ENCODE measurements at regions not wholly inside any gene's neighbourhood (a gene's known extent, or its start where the extent isn't known, plus 50 kb on each side); places are given as distances from the start of the nearest gene placed in this dataset.
A peak's percentile ranks its signal among the peaks of the same experiment; 100 is the strongest.

DNA sequence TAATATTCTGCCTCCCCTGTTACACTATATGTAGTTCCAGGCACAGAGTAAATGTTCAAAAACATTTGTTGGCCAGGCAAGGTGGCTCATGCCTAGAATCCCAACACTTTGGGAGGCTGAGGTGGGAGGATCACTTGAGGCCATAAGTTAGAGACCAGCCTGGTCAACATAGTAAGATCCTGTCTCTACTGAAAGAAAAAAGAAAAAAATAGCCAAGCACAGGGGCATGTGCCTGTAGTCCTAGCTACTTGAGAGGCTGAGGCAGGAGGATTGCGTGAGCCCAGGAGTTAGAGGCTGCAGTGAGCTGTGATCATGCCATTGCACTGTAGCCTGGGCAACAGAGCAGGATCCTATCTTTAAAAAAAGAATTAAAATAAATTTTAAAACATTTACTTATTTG is 57.6 kb upstream of the SIM2 start (continued):
- TF ChIP-seq, protein P1, sequence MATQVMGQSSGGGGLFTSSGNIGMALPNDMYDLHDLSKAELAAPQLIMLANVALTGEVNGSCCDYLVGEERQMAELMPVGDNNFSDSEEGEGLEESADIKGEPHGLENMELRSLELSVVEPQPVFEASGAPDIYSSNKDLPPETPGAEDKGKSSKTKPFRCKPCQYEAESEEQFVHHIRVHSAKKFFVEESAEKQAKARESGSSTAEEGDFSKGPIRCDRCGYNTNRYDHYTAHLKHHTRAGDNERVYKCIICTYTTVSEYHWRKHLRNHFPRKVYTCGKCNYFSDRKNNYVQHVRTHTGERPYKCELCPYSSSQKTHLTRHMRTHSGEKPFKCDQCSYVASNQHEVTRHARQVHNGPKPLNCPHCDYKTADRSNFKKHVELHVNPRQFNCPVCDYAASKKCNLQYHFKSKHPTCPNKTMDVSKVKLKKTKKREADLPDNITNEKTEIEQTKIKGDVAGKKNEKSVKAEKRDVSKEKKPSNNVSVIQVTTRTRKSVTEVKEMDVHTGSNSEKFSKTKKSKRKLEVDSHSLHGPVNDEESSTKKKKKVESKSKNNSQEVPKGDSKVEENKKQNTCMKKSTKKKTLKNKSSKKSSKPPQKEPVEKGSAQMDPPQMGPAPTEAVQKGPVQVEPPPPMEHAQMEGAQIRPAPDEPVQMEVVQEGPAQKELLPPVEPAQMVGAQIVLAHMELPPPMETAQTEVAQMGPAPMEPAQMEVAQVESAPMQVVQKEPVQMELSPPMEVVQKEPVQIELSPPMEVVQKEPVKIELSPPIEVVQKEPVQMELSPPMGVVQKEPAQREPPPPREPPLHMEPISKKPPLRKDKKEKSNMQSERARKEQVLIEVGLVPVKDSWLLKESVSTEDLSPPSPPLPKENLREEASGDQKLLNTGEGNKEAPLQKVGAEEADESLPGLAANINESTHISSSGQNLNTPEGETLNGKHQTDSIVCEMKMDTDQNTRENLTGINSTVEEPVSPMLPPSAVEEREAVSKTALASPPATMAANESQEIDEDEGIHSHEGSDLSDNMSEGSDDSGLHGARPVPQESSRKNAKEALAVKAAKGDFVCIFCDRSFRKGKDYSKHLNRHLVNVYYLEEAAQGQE (IDR thresholded peaks at IDR 0.05; ENCODE audit: unreplicated experiment) = no peak
- no peak for TF ChIP-seq EZH2 (IDR thresholded peaks at IDR 0.05; ENCODE audit: low read depth, unreplicated experiment)
- TF ChIP-seq NANOG (IDR thresholded peaks at IDR 0.05; ENCODE audit: borderline replicate concordance) = no peak
- TF ChIP-seq EZH2phosphoT487 (IDR thresholded peaks at IDR 0.05; ENCODE audit: unreplicated experiment) = no peak
- no peak for TF ChIP-seq ZNF331 (CRISPR knock-in tag; IDR thresholded peaks at IDR 0.05; ENCODE audit: low read depth)

DNA sequence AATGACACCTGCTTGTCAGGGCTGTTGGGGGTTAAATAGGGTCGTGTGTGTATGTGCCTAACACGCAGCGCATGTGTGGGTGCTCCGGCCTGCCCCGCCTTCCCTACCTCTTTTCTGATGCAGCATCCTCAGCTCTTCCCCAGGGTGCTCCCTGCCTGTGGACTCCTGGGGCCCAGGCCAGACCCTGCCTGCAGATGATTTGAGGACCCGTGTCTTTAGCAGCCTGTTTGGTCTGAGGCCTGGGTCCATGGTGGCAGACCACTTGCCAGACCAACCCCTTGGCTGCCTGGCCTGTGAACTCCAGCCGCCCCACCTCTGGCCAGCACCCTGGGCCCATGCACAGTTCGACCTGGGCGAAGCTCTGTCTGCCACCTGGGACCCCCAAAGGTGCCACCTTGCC is 57.0 kb upstream of the SIM2 start:
- Histone ChIP-seq H3K4me3 (no peak overlapping the region), H3K27me3 (ENCODE audit: insufficient read depth) (no peaks in the 10 kb centered on the region), H3K9me2 (ENCODE audit: insufficient read depth) (peaks cover 10% of the 10 kb centered on the region; the same call in 1 of the 2 replicates), H4K20me1 (replicated peaks; ENCODE audit: insufficient read depth) (no peaks in the 10 kb centered on the region), H3K36me3 (ENCODE audit: insufficient read depth) (no peaks in the 10 kb centered on the region), H3K4me1 (ENCODE audit: insufficient read depth) (peaks cover 4% of the 10 kb centered on the region; the same call in 1 of the 2 replicates), H3K27ac (ENCODE audit: low read depth) (no peak overlapping the region), H3K79me2 (replicated peaks; ENCODE audit: insufficient read depth) (no peaks in the 10 kb centered on the region), H2AFZ (no peak overlapping the region), H3K4me2 (no peak overlapping the region), H3F3A (replicated peaks; ENCODE audit: low read depth) (no peaks in the 10 kb centered on the region)
- ATAC-seq (no peak), DNase-seq (ENCODE audit: low spot score) (no peak)
- peaks cover 8% of the 10 kb centered on the region for H3K27me3 Mint-ChIP-seq (ENCODE audit: insufficient read depth, low read depth, poor library complexity)
- peaks cover 4% of the 10 kb centered on the region; the same call in 2 of the 3 replicates for H3K4me1 Mint-ChIP-seq
- TF ChIP-seq, protein P2, sequence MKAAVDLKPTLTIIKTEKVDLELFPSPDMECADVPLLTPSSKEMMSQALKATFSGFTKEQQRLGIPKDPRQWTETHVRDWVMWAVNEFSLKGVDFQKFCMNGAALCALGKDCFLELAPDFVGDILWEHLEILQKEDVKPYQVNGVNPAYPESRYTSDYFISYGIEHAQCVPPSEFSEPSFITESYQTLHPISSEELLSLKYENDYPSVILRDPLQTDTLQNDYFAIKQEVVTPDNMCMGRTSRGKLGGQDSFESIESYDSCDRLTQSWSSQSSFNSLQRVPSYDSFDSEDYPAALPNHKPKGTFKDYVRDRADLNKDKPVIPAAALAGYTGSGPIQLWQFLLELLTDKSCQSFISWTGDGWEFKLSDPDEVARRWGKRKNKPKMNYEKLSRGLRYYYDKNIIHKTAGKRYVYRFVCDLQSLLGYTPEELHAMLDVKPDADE (IDR thresholded peaks at IDR 0.05) = no peak
- no peak for TF ChIP-seq STAT1 (IDR thresholded peaks at IDR 0.05; ENCODE audit: unreplicated experiment)
- TF ChIP-seq EZH2 (IDR thresholded peaks at IDR 0.05; ENCODE audit: low read depth, unreplicated experiment) = no peak
- TF ChIP-seq POLR2AphosphoS5 (IDR thresholded peaks at IDR 0.05; ENCODE audit: low read depth) = no peak
- H3K9me3 Mint-ChIP-seq = no peaks in the 10 kb centered on the region
- H3K36me3 Mint-ChIP-seq (ENCODE audit: low read depth) = no peaks in the 10 kb centered on the region
- H3K4me3 Mint-ChIP-seq = no peak overlapping the region
- H3K27ac Mint-ChIP-seq = no peak overlapping the region

DNA sequence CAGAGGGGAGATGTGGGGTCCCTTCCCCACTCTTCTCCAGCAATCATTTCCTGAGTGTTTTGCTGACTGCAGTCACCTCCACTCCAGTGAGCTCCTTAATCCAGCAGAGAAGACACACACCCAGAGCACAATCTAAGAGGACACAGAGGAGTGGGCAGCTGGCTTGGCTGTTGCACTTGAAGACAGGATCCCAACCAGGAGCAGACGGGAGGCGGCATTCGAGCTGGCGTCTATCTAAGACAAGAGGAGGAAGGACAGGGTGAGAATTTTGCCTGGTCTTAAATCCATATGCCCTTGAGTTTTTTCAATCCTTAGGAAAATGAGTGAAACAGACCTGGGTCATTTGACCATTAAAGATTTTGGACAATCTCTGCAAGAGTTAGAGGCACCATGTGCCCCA is 56.1 kb upstream of the SIM2 start:
- H3K27ac ChIP-seq (ENCODE audit: low read depth) = no peak overlapping the region
- no peak for TF ChIP-seq STAT1 (IDR thresholded peaks at IDR 0.05; ENCODE audit: unreplicated experiment)
- TF ChIP-seq, protein P2 (IDR thresholded peaks at IDR 0.05) = no peak

More for the DNA sequence above, 56.1 kb upstream of the SIM2 start:
- no peaks in the 10 kb centered on the region for H4K20me1 ChIP-seq (replicated peaks; ENCODE audit: insufficient read depth)
- DNase-seq (ENCODE audit: low spot score) = no peak
- H3K4me1 Mint-ChIP-seq = peaks cover 13% of the 10 kb centered on the region
- H3K27me3 Mint-ChIP-seq (ENCODE audit: insufficient read depth, low read depth, poor library complexity) = peaks cover 12% of the 10 kb centered on the region
- H3K36me3 Mint-ChIP-seq (ENCODE audit: low read depth) = no peaks in the 10 kb centered on the region
- no peak overlapping the region for H3K27ac Mint-ChIP-seq
- peak overlapping the region; percentile 43; the same call in 1 of the 2 replicates for H2AFZ ChIP-seq
- peaks cover 12% of the 10 kb centered on the region; the same call in 1 of the 2 replicates for H3K4me1 ChIP-seq (ENCODE audit: insufficient read depth)
- H3K79me2 ChIP-seq (replicated peaks; ENCODE audit: insufficient read depth) = no peaks in the 10 kb centered on the region
- H3K4me3 Mint-ChIP-seq = no peak overlapping the region
- no peaks in the 10 kb centered on the region for H3K36me3 ChIP-seq (ENCODE audit: insufficient read depth)
- H3K4me2 ChIP-seq = no peak overlapping the region
- H3F3A ChIP-seq (replicated peaks; ENCODE audit: low read depth) = no peaks in the 10 kb centered on the region
- H3K9me2 ChIP-seq (ENCODE audit: insufficient read depth) = peaks cover 10% of the 10 kb centered on the region; the same call in 1 of the 2 replicates
- no peak overlapping the region for H3K4me3 ChIP-seq
- ATAC-seq = no peak
- H3K9me3 Mint-ChIP-seq = no peaks in the 10 kb centered on the region
- H3K27me3 ChIP-seq (ENCODE audit: insufficient read depth) = no peaks in the 10 kb centered on the region
